Astrocyte of the spinal cord (primary cell): ENCODE measurements at regions not wholly inside any gene's neighbourhood (a gene's known extent, or its start where the extent isn't known, plus 50 kb on each side); places are given as distances from the start of the nearest gene placed in this dataset.

Experiments used
- DNase-seq: peaks from one replicate; pipeline ENCODE4 v3.0.0; 2011; ENCODE audit warnings: low read depth, low spot score
- H3K4me3 ChIP-seq: 2 replicates; pipeline ENCODE4 v1.5.1; 2011; ENCODE audit warnings: low read depth, mild to moderate bottlenecking, low read length, moderate library complexity
- in situ Hi-C: cut with HindIII; loops from 2 replicates; pipeline ENCODE4 v1.10.0; 2017; ENCODE audit warnings: low sequenced_read_pairs
- TF ChIP-seq, protein P1 (sequence below): IDR thresholded peaks from 2 replicates; pipeline ENCODE4 v1.5.1; 2012; ENCODE audit warnings: low read depth, mild to moderate bottlenecking, low read length, inconsistent platforms

DNA sequence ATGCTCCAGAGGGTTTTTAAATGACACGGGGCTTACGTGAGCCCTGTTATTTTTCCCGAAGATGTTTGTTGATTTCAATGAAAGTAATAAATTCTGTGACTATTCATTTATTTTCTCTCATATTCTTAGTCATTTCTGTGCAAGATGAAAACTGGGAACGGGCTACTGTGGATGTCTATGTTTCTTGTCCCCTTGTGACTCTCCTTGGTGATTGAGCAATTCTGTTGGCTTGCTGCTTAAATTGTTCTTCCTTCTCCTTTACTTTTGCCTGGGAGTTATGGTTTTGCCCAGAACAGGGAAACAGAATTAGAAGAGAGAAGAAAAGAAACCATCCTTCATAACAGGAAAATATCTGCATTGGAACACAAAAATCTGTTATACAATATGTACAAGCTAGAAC, 508.2 kb upstream of the DSEL start:
- in situ Hi-C loops, result no loop called here
- DNase-seq, result no peak
- TF ChIP-seq, protein P1, sequence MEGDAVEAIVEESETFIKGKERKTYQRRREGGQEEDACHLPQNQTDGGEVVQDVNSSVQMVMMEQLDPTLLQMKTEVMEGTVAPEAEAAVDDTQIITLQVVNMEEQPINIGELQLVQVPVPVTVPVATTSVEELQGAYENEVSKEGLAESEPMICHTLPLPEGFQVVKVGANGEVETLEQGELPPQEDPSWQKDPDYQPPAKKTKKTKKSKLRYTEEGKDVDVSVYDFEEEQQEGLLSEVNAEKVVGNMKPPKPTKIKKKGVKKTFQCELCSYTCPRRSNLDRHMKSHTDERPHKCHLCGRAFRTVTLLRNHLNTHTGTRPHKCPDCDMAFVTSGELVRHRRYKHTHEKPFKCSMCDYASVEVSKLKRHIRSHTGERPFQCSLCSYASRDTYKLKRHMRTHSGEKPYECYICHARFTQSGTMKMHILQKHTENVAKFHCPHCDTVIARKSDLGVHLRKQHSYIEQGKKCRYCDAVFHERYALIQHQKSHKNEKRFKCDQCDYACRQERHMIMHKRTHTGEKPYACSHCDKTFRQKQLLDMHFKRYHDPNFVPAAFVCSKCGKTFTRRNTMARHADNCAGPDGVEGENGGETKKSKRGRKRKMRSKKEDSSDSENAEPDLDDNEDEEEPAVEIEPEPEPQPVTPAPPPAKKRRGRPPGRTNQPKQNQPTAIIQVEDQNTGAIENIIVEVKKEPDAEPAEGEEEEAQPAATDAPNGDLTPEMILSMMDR, result no peak
- H3K4me3 ChIP-seq, result no peak overlapping the region

GRCh38 chr18:68017385-68017784, 500.9 kb upstream of the DSEL start:
- TF ChIP-seq, protein P1, result no peak
- in situ Hi-C loops, result no loop called here

GRCh38 chr18:67997496-67997895, 481.0 kb upstream of the DSEL start:
- in situ Hi-C loops, result no loop called here
- H3K4me3 ChIP-seq, result no peak overlapping the region
- TF ChIP-seq, protein P1, result no peak
- DNase-seq, result no peak

More at GRCh38 chr18:68017385-68017784, 500.9 kb upstream of the DSEL start:
- no peak overlapping the region for H3K4me3 ChIP-seq
- no peak for DNase-seq

GRCh38 chr18:67995769-67996168, 479.2 kb upstream of the DSEL start:
- TF ChIP-seq, protein P1, result no peak
- DNase-seq, result peak; percentile 1
- in situ Hi-C loops, result no loop called here
- H3K4me3 ChIP-seq, result no peak overlapping the region

DNA sequence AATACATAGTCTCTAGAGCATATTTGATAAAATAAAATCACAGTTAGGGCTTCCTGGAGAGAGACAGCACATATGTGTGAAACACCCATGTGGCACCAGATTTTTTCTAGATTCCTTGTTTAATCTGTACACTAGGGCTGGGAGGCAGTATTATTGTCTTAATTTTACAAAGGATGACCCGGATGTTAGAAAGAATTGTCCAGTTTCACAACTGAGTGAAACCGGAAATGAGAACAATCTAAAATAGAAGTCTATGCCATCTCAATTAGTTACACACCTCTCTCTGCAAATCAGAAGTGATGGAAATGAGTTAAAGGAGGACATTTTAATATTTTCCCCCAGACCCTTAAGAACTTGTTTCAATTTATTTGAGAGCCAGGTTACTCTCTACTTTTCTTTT, 463.7 kb upstream of the DSEL start:
- no peak for DNase-seq
- TF ChIP-seq, protein P1, result no peak
- no peak overlapping the region for H3K4me3 ChIP-seq
- in situ Hi-C loops, result no loop called here

DNA sequence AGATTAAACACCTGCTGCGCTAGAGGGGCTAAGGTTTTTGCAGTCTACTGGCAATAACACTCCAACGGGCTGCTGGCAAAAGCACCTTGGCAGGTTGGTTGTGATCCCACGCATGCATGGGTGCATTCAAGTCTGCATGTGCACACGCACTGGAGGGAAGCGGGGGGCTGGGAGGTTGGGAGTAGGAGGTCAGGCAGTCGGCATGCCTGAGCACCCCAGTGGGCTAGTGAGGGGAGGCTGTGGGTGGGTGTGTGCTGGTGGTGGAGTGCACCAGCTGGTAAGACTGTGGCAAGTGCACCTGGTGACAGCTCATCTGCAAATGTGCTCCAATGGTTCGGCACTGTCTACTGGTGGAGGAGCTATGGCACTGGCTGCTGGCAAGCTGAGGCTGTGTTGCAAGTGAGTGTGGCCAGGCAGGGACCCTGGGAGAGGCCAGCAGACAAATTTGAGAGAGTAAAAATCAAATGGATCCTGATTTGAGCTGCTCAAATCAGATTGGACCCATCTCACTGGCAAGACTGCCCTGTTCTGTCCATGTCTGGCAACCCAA, 460.6 kb upstream of the DSEL start:
- no peak overlapping the region for H3K4me3 ChIP-seq
- in situ Hi-C loops, result no loop called here
- TF ChIP-seq, protein P1, result no peak
- DNase-seq, result no peak

DNA sequence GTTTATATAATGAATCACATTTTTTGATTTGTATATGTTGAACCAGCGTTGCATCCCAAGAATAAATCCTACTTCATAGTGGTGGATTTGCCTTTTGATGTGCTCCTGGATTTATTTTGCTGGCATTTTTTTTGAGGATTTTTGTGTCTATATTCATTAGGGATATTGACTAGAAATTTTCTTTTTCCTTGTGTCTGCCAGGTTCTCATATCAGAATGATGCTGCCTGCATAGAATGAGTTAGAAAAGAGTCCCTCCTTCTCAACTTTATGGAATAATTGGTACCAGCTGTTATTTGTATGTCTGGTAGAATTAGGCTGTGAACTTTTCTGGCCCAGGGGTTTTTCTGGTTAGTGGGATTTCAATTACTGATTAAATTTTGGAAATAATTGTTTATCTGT, 457.4 kb upstream of the DSEL start:
- no peak overlapping the region for H3K4me3 ChIP-seq
- in situ Hi-C loops, result no loop called here
- no peak for DNase-seq
- TF ChIP-seq, protein P1, result no peak
